MCF 10A (cell line): ENCODE measurements at regions not wholly inside any gene's neighbourhood (a gene's known extent, or its start where the extent isn't known, plus 50 kb on each side); places are given as distances from the start of the nearest gene placed in this dataset.

Experiments
- BruUV-seq: library from RNA; stranded (reverse); fragments of 400-500 nt; replicated peaks from 2 replicates; lab custom pipeline; 2021; lab: Mats Ljungman, UMichigan
- CTCF ChIA-PET: fragments of 300-600 bp; sonication (Branson Sonifier 250); formaldehyde crosslinking; extraction: SDS; loops from one replicate; lab custom pipeline; 2021; ENCODE audit warnings: antibody characterized with exemption, inconsistent platforms; lab: Yijun Ruan, JAX
- POLR2A ChIA-PET: fragments of 300-600, 350-650 bp; sonication (Branson Sonifier 250); formaldehyde crosslinking; extraction: SDS; loops from one replicate; lab custom pipeline; 2020; ENCODE audit warnings: antibody characterized with exemption, inconsistent platforms; lab: Yijun Ruan, JAX
- DNase-seq: peaks from one replicate; pipeline ENCODE4 v3.0.0-alpha.2; 2018; ENCODE audit not compliant: unreplicated experiment
- H3K27ac Mint-ChIP-seq: one replicate; pipeline ENCODE4 v1.8.0; 2022; ENCODE audit warnings: mild to moderate bottlenecking, low read depth, mixed read lengths; ENCODE audit not compliant: unreplicated experiment
- H3K27me3 Mint-ChIP-seq: one replicate; pipeline ENCODE4 v1.8.0; 2022; ENCODE audit warnings: mixed read lengths; ENCODE audit not compliant: insufficient read depth, unreplicated experiment
- H3K36me3 Mint-ChIP-seq: one replicate; pipeline ENCODE4 v1.8.0; 2022; ENCODE audit warnings: mild to moderate bottlenecking, moderate library complexity, mixed read lengths; ENCODE audit not compliant: insufficient read depth, unreplicated experiment
- H3K4me1 Mint-ChIP-seq: one replicate; pipeline ENCODE4 v1.8.0; 2022; ENCODE audit warnings: mixed read lengths; ENCODE audit not compliant: insufficient read depth, unreplicated experiment
- H3K4me3 Mint-ChIP-seq: one replicate; pipeline ENCODE4 v1.8.0; 2022; ENCODE audit warnings: mild to moderate bottlenecking, moderate library complexity, mixed read lengths; ENCODE audit not compliant: unreplicated experiment
- H3K9me3 Mint-ChIP-seq: one replicate; pipeline ENCODE4 v1.8.0; 2022; ENCODE audit warnings: mixed read lengths; ENCODE audit not compliant: unreplicated experiment
- intact Hi-C: fragments of 100-400 bp; cut with micrococcal nuclease; formaldehyde crosslinking; loops from 2 replicates; pipeline ENCODE4 v1.14.1; 2022
- TF ChIP-seq, protein P1 (sequence below): fragments of 200-600 bp; IDR thresholded peaks from one replicate; pipeline ENCODE4 v1.8.0; 2022; ENCODE audit warnings: antibody characterized with exemption, mild to moderate bottlenecking; ENCODE audit not compliant: unreplicated experiment

- Mint-ChIP-seq H3K36me3 (no peaks in the 10 kb centered on the region), H3K27me3 (no peaks in the 10 kb centered on the region), H3K4me3 (no peak overlapping the region), H3K27ac (no peak overlapping the region), H3K4me1 (no peaks in the 10 kb centered on the region), H3K9me3 (no peaks in the 10 kb centered on the region)
- TF ChIP-seq, protein P1, sequence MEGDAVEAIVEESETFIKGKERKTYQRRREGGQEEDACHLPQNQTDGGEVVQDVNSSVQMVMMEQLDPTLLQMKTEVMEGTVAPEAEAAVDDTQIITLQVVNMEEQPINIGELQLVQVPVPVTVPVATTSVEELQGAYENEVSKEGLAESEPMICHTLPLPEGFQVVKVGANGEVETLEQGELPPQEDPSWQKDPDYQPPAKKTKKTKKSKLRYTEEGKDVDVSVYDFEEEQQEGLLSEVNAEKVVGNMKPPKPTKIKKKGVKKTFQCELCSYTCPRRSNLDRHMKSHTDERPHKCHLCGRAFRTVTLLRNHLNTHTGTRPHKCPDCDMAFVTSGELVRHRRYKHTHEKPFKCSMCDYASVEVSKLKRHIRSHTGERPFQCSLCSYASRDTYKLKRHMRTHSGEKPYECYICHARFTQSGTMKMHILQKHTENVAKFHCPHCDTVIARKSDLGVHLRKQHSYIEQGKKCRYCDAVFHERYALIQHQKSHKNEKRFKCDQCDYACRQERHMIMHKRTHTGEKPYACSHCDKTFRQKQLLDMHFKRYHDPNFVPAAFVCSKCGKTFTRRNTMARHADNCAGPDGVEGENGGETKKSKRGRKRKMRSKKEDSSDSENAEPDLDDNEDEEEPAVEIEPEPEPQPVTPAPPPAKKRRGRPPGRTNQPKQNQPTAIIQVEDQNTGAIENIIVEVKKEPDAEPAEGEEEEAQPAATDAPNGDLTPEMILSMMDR: no peak
- intact Hi-C loops: no loop called here
- BruUV-seq: no TSS peak
- ChIA-PET POLR2A (interaction anchor here (0.6 kb wide), 1 partner anchor 40 kb away, joined by 3 read pairs; no protein-coding TSS in a partner anchor), CTCF (no interaction called here)
- no peak for DNase-seq
Observed at GRCh38 chr7:41785265-41785664, 82.4 kb upstream of the INHBA start.

- Mint-ChIP-seq H3K27me3 (no peaks in the 10 kb centered on the region), H3K4me3 (no peak overlapping the region), H3K4me1 (peaks cover 15% of the 10 kb centered on the region), H3K27ac (no peak overlapping the region), H3K9me3 (no peaks in the 10 kb centered on the region), H3K36me3 (no peaks in the 10 kb centered on the region)
- intact Hi-C loops: no loop called here
- BruUV-seq: no TSS peak
- DNase-seq: peak; percentile 12
- ChIA-PET POLR2A (no interaction called here), CTCF (interaction anchor here (0.6 to 1.2 kb wide), 2 partner anchors 716 to 1448 kb away, joined by 3 read pairs; no protein-coding TSS in a partner anchor)
- TF ChIP-seq, protein P1: no peak
Observed at GRCh38 chr7:41779918-41780317, 77.0 kb upstream of the INHBA start.

GRCh38 chr7:41777894-41778596 is 75.2 kb upstream of the INHBA start:
- ChIA-PET CTCF (no interaction called here), POLR2A (no interaction called here)
- TF ChIP-seq, protein P1: no peak
- Mint-ChIP-seq H3K27me3 (no peaks in the 10 kb centered on the region), H3K36me3 (no peaks in the 10 kb centered on the region), H3K9me3 (no peaks in the 10 kb centered on the region), H3K4me1 (peaks cover 15% of the 10 kb centered on the region), H3K4me3 (no peak overlapping the region), H3K27ac (peak overlapping the region; percentile 24)
- no peak for DNase-seq
- intact Hi-C loops: no loop called here
- BruUV-seq: no TSS peak

DNA sequence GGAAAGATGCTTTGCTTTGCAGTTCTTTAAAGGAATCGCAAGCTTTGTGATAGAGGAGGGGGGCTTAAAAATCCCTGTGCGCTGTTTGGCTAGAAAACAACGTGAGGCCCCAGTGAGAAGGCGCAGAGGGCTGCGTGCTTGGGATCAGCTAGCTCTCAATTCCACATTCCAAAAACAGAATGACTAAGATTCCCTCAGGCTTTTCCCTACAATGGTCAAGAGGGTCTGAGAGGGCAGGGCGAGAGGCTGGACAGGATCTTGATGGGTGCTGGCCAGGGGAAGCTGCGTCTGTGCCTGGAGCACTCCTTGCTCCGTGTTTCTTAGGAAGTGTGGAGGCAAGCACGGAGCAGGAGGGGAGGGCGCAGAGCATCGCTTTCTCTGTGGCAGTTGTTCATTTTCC is 72.1 kb upstream of the INHBA start:
- H3K36me3 Mint-ChIP-seq: no peaks in the 10 kb centered on the region
- intact Hi-C loops: no loop called here
- ChIA-PET POLR2A (no interaction called here), CTCF (interaction anchor here (0.6 kb wide), 1 partner anchor 1316 kb away, joined by 3 read pairs; no protein-coding TSS in a partner anchor)
- no peak overlapping the region for H3K4me3 Mint-ChIP-seq
- TF ChIP-seq, protein P1: no peak
- H3K9me3 Mint-ChIP-seq: no peaks in the 10 kb centered on the region
- H3K27me3 Mint-ChIP-seq: no peaks in the 10 kb centered on the region
- H3K4me1 Mint-ChIP-seq: peaks cover 15% of the 10 kb centered on the region
- no peak overlapping the region for H3K27ac Mint-ChIP-seq
- no peak for DNase-seq
- no TSS peak for BruUV-seq
